ENCODE measurements at regions not wholly inside any gene's neighbourhood (a gene's known extent, or its start where the extent isn't known, plus 50 kb on each side); places are given as distances from the start of the nearest gene placed in this dataset.

DNA sequence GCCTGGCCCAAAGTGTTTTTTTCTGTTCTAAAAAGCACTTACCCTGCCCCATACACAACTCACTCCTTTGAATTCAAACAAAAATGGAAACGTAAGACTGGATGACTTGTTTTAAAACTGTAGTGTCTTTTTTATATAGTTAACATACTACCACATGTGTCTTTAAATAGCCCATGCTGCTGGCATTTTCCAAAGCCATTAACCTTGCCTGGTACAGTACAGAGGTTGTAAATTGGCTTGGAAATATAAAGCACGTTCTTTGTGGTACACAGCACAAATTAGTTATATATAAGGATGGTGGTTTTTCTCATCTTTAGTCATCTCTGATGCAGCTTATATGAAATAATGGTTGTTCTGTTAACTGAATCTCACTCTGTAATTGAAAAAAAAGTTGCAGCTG lies 519.7 kb upstream of the ZNF608 start:
- no peaks in the 10 kb centered on the region for H3K4me1 ChIP-seq (ENCODE audit: control insufficient read depth, insufficient read depth, low read length)
- H3K36me3 ChIP-seq (ENCODE audit: control insufficient read depth, insufficient read depth, low read length) = no peaks in the 10 kb centered on the region
- no peak overlapping the region for H3K27ac ChIP-seq (ENCODE audit: low read length)
- peaks cover 2% of the 10 kb centered on the region for H3K9me3 ChIP-seq (replicated peaks; ENCODE audit: control insufficient read depth, low read depth, low read length)
- no CpG with 5 or more reads among the region's 2 CpGs for WGBS (ENCODE audit: insufficient coverage)
- H3K27me3 ChIP-seq (ENCODE audit: control insufficient read depth, insufficient read depth, low read length) = no peaks in the 10 kb centered on the region
- DNase-seq = no peak
- no peak overlapping the region for H3K4me3 ChIP-seq (ENCODE audit: low read length)

DNA sequence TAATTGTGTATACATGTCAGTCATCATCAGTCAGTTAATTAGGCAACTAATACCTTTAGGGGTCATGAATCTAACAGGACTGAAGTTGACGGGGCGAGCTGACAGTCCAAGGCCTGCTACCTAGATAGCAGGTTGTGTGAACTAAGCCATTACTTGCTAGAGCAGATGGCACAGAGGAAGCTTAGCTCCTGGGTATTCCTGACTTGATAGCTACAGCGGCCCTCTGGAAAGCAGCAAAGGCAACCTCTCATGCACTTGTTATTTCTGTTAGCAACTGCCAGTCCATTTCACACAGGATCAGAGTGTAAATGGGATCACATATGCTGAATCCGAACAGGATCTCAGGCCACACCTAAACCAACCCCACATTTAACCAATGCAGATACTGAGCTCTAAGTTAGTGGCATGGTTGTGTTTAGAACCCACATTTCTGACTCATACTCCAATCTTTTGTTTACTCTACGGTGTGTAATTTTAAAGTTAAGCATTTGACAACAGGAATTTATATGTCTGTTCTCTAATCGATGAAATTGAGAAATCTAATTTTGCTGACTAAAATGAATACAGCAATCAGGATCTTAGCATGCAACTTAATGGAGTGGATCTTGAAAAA lies 521.3 kb upstream of the ZNF608 start:
- Histone ChIP-seq H3K27me3 (ENCODE audit: control insufficient read depth, insufficient read depth, low read length) (no peaks in the 10 kb centered on the region), H3K4me3 (ENCODE audit: low read length) (no peak overlapping the region), H3K36me3 (ENCODE audit: control insufficient read depth, insufficient read depth, low read length) (no peaks in the 10 kb centered on the region), H3K9me3 (replicated peaks; ENCODE audit: control insufficient read depth, low read depth, low read length) (no peaks in the 10 kb centered on the region), H3K27ac (ENCODE audit: low read length) (no peak overlapping the region), H3K4me1 (ENCODE audit: control insufficient read depth, insufficient read depth, low read length) (no peaks in the 10 kb centered on the region)
- DNase-seq = no peak
- 88% methylated on average over 2 of the region's 6 CpGs for WGBS (ENCODE audit: insufficient coverage)

DNA sequence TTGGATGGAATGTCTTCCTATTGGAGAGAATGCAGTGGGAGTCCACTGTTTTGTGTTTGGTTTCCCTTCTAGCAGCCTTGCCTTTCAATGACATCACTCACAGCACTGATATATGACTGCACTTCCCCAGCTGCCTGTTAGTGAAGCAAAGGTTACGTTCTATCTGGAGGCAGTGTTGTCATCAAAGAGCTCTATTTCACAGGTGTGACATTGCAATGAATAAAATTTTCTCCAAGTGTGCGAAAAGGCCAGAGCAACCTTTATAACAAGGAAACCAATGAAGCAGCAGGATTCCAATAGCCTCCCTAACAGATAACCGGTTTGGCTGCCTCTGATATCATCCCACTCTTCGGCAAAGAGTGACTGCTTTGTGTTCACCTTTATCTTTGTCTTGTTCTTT lies 523.5 kb upstream of the ZNF608 start:
- no peak for DNase-seq
- Histone ChIP-seq H3K27ac (ENCODE audit: low read length) (no peak overlapping the region), H3K9me3 (replicated peaks; ENCODE audit: control insufficient read depth, low read depth, low read length) (no peaks in the 10 kb centered on the region), H3K27me3 (ENCODE audit: control insufficient read depth, insufficient read depth, low read length) (no peaks in the 10 kb centered on the region), H3K4me1 (ENCODE audit: control insufficient read depth, insufficient read depth, low read length) (no peaks in the 10 kb centered on the region), H3K4me3 (ENCODE audit: low read length) (no peak overlapping the region), H3K36me3 (ENCODE audit: control insufficient read depth, insufficient read depth, low read length) (no peaks in the 10 kb centered on the region)
- 93% methylated on average over 2 of the region's 4 CpGs for WGBS (ENCODE audit: insufficient coverage)

DNA sequence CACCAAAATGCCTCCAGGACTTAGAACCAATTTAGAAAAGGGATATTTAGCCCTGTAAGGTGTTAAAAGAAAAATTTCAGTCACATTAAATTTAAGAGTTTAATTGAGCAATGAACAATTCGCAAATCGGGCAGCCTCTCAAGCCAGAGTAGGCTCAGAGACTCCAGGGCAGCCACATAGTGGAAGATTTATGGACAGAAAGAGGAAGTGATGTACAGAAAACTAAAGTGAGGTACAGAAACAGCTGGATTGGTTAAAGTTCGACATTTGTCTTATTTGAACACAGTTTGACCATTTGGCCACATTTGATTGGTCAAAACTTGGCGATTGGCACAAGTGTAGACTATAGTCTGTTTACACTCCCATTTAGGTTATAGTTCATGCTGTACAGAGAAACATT lies 525.9 kb upstream of the ZNF608 start:
- DNase-seq = no peak
- no peaks in the 10 kb centered on the region for H3K36me3 ChIP-seq (ENCODE audit: control insufficient read depth, insufficient read depth, low read length)
- no peaks in the 10 kb centered on the region for H3K27me3 ChIP-seq (ENCODE audit: control insufficient read depth, insufficient read depth, low read length)
- no peaks in the 10 kb centered on the region for H3K9me3 ChIP-seq (replicated peaks; ENCODE audit: control insufficient read depth, low read depth, low read length)
- H3K4me1 ChIP-seq (ENCODE audit: control insufficient read depth, insufficient read depth, low read length) = no peaks in the 10 kb centered on the region
- H3K27ac ChIP-seq (ENCODE audit: low read length) = no peak overlapping the region
- H3K4me3 ChIP-seq (ENCODE audit: low read length) = no peak overlapping the region
- 100% methylated on average over 2 of the region's 4 CpGs for WGBS (ENCODE audit: insufficient coverage)

DNA sequence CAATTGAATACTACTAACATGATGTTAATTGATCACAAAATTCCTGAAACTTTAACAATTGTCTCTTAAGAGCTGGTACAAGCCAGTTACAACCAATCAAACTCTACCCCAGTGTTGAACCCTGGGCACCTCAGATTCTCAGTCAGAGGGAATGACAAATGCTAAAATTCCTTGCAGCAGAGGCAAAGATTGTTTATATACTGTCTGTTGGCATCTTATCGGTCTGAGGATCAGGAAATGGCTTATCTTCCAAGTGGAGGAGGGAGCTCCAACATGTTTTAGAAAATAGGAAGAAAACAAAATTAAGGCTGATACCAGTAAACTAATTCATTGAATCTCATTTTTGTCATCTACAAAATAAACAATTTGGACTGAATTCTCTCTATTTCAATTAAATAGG lies 527.8 kb upstream of the ZNF608 start:
- no peaks in the 10 kb centered on the region for H3K36me3 ChIP-seq (ENCODE audit: control insufficient read depth, insufficient read depth, low read length)
- no peak for DNase-seq
- no peaks in the 10 kb centered on the region for H3K27me3 ChIP-seq (ENCODE audit: control insufficient read depth, insufficient read depth, low read length)
- no peaks in the 10 kb centered on the region for H3K4me1 ChIP-seq (ENCODE audit: control insufficient read depth, insufficient read depth, low read length)
- H3K4me3 ChIP-seq (ENCODE audit: low read length) = no peak overlapping the region
- no peak overlapping the region for H3K27ac ChIP-seq (ENCODE audit: low read length)
- H3K9me3 ChIP-seq (replicated peaks; ENCODE audit: control insufficient read depth, low read depth, low read length) = no peaks in the 10 kb centered on the region
- WGBS (ENCODE audit: insufficient coverage) = no CpG with 5 or more reads among the region's 1 CpG

DNA sequence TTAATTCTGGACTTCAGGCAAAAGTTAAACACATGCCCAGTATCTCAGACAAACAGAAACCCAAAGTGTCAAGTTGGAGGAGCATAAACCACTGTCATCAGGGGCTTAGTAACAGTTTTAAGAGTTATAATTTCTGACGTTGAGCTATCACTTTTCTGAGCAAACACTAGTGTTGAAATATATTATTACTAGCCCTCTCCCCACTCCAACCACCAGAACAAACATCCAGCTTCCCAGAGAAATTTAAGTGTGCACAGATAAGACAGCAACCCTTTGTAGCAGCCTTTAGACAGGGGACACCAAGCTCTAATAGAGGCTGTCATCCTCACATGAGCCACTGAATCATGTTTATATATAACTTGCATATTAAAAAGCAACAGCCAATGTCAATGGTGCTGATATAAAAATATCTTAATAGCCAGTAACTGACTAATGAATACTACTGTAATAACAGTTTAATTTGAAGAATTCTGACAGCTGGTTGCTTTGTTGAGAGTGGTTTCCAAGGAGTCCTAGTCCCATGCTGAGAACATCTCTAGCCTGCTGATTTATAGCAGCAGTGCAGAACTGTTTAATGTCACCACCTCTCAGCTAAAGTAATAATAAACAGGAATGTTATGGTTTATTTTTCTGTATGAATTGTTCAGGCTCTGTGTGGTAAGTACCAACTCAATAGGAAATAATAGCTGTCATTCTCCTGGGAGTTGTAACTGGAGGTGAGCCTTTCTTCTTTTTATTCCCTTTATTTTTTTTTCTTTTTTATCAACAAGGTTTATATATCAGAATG lies 528.7 kb upstream of the ZNF608 start:
- Histone ChIP-seq H3K27me3 (ENCODE audit: control insufficient read depth, insufficient read depth, low read length) (no peaks in the 10 kb centered on the region), H3K36me3 (ENCODE audit: control insufficient read depth, insufficient read depth, low read length) (no peaks in the 10 kb centered on the region), H3K4me3 (ENCODE audit: low read length) (no peak overlapping the region), H3K9me3 (replicated peaks; ENCODE audit: control insufficient read depth, low read depth, low read length) (no peaks in the 10 kb centered on the region), H3K4me1 (ENCODE audit: control insufficient read depth, insufficient read depth, low read length) (no peaks in the 10 kb centered on the region), H3K27ac (ENCODE audit: low read length) (no peak overlapping the region)
- whole genome bisulfite sequencing (ENCODE audit: insufficient coverage) = no CpG with 5 or more reads among the region's 1 CpG
- no peak for DNase-seq

DNA sequence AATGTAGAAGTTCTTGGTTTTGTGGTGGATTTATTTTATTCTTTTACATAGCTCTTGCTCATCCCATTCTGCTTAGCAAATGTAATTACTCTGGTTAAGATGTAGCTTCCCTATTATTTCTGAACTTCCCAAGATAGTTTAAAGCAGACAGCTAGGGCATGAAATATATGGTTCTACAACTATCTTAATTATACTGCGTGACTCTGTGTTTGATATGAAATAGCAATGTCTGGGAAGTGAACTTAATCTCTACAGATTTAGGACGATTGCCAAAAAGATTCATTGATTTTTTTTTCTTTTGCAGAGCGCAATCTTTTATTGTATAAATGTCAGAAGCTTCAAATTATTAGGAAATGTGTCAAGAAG lies 529.3 kb upstream of the ZNF608 start:
- WGBS (ENCODE audit: insufficient coverage) = no CpG with 5 or more reads among the region's 3 CpGs
- H3K27me3 ChIP-seq (ENCODE audit: control insufficient read depth, insufficient read depth, low read length) = no peaks in the 10 kb centered on the region
- no peaks in the 10 kb centered on the region for H3K4me1 ChIP-seq (ENCODE audit: control insufficient read depth, insufficient read depth, low read length)
- H3K9me3 ChIP-seq (replicated peaks; ENCODE audit: control insufficient read depth, low read depth, low read length) = no peaks in the 10 kb centered on the region
- no peak overlapping the region for H3K4me3 ChIP-seq (ENCODE audit: low read length)
- H3K36me3 ChIP-seq (ENCODE audit: control insufficient read depth, insufficient read depth, low read length) = no peaks in the 10 kb centered on the region
- no peak for DNase-seq
- no peak overlapping the region for H3K27ac ChIP-seq (ENCODE audit: low read length)

DNA sequence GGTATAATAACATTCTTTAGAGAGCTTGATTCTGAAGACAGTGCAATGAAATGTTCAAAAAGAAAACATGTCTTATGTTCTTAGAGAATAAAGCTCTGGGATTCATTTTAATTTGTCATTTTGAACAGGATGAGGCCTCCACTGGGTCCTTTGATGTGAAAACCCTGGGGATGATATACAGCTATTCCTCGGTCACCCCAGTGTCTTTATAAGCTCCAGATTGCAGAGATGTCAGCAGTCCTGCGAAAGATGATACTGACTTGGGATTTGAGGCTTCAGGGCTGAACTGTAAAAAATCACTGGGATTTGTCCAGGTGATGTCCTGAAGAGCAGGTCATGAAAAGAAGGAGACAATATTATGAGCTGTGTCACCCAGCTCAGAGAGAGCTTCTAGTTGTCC lies 529.7 kb upstream of the ZNF608 start:
- WGBS (ENCODE audit: insufficient coverage) = 38% methylated on average over 2 of the region's 2 CpGs
- Histone ChIP-seq H3K4me1 (ENCODE audit: control insufficient read depth, insufficient read depth, low read length) (no peaks in the 10 kb centered on the region), H3K4me3 (ENCODE audit: low read length) (no peak overlapping the region), H3K9me3 (replicated peaks; ENCODE audit: control insufficient read depth, low read depth, low read length) (no peaks in the 10 kb centered on the region), H3K36me3 (ENCODE audit: control insufficient read depth, insufficient read depth, low read length) (no peaks in the 10 kb centered on the region), H3K27me3 (ENCODE audit: control insufficient read depth, insufficient read depth, low read length) (no peaks in the 10 kb centered on the region), H3K27ac (ENCODE audit: low read length) (no peak overlapping the region)
- no peak for DNase-seq

DNA sequence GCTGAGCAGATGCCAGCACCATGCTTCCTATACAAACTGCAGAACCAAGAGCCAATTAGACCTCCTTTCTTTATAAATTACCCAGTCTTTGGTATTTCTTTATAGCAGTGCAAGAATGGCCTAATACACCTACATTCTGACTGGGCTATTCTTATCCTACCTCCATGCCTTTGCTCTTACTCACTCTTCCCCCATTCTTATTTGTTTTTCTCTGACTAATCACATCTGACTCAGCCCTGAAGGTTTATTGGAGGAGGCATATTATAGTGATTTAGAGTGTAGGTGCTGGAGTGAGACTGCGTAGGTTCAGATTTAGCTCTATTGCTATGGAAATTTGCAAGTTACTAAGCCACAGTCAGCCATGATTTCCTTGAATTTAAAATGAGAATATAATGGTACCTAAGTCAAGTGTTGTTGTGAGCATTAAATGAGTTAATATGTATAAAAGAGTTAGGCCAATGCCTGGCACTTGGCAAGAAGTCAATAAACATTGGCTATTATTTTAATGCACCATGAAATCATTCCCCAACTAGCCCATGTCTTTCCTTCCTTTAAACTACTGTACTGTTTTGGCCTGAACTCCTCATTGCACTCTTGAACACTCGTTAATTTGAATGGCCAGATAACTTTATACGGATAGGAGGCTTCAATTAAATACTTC lies 531.2 kb upstream of the ZNF608 start:
- DNase-seq = no peak
- no peaks in the 10 kb centered on the region for H3K4me1 ChIP-seq (ENCODE audit: control insufficient read depth, insufficient read depth, low read length)
- H3K9me3 ChIP-seq (replicated peaks; ENCODE audit: control insufficient read depth, low read depth, low read length) = no peaks in the 10 kb centered on the region
- no peaks in the 10 kb centered on the region for H3K36me3 ChIP-seq (ENCODE audit: control insufficient read depth, insufficient read depth, low read length)
- WGBS (ENCODE audit: insufficient coverage) = no CpG with 5 or more reads among the region's 3 CpGs
- no peaks in the 10 kb centered on the region for H3K27me3 ChIP-seq (ENCODE audit: control insufficient read depth, insufficient read depth, low read length)
- no peak overlapping the region for H3K4me3 ChIP-seq (ENCODE audit: low read length)
- no peak overlapping the region for H3K27ac ChIP-seq (ENCODE audit: low read length)

DNA sequence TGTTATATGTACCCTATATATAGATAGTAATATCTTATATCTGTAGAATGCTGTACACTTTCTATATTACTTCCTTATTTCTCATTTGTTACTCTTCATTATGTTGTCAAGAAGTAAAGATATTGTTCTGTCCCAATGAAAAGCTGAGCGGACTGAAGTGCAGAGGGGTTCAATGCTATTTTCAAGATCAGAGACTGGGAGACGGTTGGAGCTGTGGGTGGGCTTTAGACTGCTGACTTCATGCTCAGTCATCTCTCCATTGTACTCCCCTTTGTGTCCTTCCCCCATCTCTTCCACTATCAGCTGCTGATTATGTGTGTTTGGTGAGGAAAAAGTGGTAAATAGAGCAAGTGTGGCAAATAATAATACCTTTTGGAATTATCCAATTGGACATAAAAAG lies 532.3 kb upstream of the ZNF608 start:
- H3K4me1 ChIP-seq (ENCODE audit: control insufficient read depth, insufficient read depth, low read length) = no peaks in the 10 kb centered on the region
- WGBS (ENCODE audit: insufficient coverage) = 100% methylated on average over 1 of the region's 2 CpGs
- DNase-seq = no peak
- H3K27me3 ChIP-seq (ENCODE audit: control insufficient read depth, insufficient read depth, low read length) = no peaks in the 10 kb centered on the region
- no peak overlapping the region for H3K4me3 ChIP-seq (ENCODE audit: low read length)
- H3K9me3 ChIP-seq (replicated peaks; ENCODE audit: control insufficient read depth, low read depth, low read length) = no peaks in the 10 kb centered on the region
- H3K36me3 ChIP-seq (ENCODE audit: control insufficient read depth, insufficient read depth, low read length) = no peaks in the 10 kb centered on the region
- no peak overlapping the region for H3K27ac ChIP-seq (ENCODE audit: low read length)
